NB4 (cell line): ENCODE measurements at regions not wholly inside any gene's neighbourhood (a gene's known extent, or its start where the extent isn't known, plus 50 kb on each side); places are given as distances from the start of the nearest gene placed in this dataset.

ENCODE experiments used
- CTCF ChIP-seq: IDR thresholded peaks from one replicate; pipeline ENCODE4 v1.5.1; 2012; ENCODE audit warnings: low read depth, low read length
- MYC ChIP-seq: IDR thresholded peaks from 2 replicates; pipeline ENCODE4 v1.6.1; 2011; ENCODE audit warnings: low read depth, low read length
- POLR2A ChIP-seq: IDR thresholded peaks from 2 replicates; pipeline ENCODE4 v1.6.1; 2011; ENCODE audit warnings: mild to moderate bottlenecking; ENCODE audit not compliant: insufficient read length; ENCODE audit errors: extremely low read depth
- TF ChIP-seq, protein P1 (sequence below): IDR thresholded peaks from 2 replicates; pipeline ENCODE4 v1.6.1; 2011; ENCODE audit warnings: low read depth, low read length

DNA sequence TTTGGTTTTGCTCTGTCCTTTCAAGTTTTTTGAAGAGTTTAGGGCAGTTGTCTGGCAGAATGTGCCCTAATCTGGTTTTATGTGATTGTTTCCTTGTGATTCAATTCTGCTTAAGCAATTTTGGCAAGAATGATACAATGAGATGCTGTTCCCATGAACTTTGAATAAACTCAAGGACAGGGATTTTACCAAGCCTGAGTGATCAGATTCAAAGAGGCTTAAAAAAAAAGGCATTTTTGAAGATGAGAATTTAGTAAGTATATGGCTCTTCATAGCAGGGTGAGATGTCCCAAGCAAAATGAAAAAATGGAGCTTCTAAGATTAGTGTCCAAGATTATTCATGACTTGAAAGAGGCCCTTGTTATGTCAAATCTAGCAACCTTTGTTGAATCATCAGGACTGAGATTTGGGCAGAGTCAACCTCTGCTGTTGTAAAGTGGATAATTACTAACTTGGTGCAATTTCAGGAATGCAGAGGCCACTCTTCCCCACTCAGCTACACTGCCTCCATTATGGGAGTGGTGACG, 180.6 kb upstream of the NUDT4 start:
- no peak for TF ChIP-seq CTCF
- no peak for TF ChIP-seq POLR2A
- TF ChIP-seq, protein P1, sequence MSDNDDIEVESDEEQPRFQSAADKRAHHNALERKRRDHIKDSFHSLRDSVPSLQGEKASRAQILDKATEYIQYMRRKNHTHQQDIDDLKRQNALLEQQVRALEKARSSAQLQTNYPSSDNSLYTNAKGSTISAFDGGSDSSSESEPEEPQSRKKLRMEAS = no peak
- no peak for TF ChIP-seq MYC
